ENCODE measurements at regions not wholly inside any gene's neighbourhood (a gene's known extent, or its start where the extent isn't known, plus 50 kb on each side); places are given as distances from the start of the nearest gene placed in this dataset.

- Mint-ChIP-seq H3K27ac (no peak overlapping the region), H3K4me1 (no peaks in the 10 kb centered on the region), H3K9me3 (no peaks in the 10 kb centered on the region), H3K4me3 (no peak overlapping the region), H3K27me3 (ENCODE audit: low read depth) (no peaks in the 10 kb centered on the region), H3K36me3 (no peaks in the 10 kb centered on the region)
- TF ChIP-seq ZNF263 (CRISPR knock-in tag; IDR thresholded peaks at IDR 0.05; ENCODE audit: low read depth), result no peak
- no peak for TF ChIP-seq CREB1 (CRISPR knock-in tag; IDR thresholded peaks at IDR 0.05)
- TF ChIP-seq ZNF317 (CRISPR knock-in tag; IDR thresholded peaks at IDR 0.05; ENCODE audit: borderline replicate concordance, low read depth), result no peak
- TF ChIP-seq, protein P1, sequence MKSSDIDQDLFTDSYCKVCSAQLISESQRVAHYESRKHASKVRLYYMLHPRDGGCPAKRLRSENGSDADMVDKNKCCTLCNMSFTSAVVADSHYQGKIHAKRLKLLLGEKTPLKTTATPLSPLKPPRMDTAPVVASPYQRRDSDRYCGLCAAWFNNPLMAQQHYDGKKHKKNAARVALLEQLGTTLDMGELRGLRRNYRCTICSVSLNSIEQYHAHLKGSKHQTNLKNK (CRISPR knock-in tag; IDR thresholded peaks at IDR 0.05), result no peak
- CTCF ChIA-PET, result no interaction called here
- POLR2A ChIA-PET, result no interaction called here
- no peak for ATAC-seq
- no peak for DNase-seq (ENCODE audit: low spot score)
These were observed 450.6 kb upstream of the TGFBR2 start for GRCh38 chr3:30155755-30156154.

GRCh38 chr3:30156586-30157498 is 449.6 kb upstream of the TGFBR2 start:
- H3K9me3 Mint-ChIP-seq, result no peaks in the 10 kb centered on the region
- DNase-seq (ENCODE audit: low spot score) (no peak), ATAC-seq (no peak)
- no peaks in the 10 kb centered on the region for H3K4me1 Mint-ChIP-seq
- TF ChIP-seq, protein P2, sequence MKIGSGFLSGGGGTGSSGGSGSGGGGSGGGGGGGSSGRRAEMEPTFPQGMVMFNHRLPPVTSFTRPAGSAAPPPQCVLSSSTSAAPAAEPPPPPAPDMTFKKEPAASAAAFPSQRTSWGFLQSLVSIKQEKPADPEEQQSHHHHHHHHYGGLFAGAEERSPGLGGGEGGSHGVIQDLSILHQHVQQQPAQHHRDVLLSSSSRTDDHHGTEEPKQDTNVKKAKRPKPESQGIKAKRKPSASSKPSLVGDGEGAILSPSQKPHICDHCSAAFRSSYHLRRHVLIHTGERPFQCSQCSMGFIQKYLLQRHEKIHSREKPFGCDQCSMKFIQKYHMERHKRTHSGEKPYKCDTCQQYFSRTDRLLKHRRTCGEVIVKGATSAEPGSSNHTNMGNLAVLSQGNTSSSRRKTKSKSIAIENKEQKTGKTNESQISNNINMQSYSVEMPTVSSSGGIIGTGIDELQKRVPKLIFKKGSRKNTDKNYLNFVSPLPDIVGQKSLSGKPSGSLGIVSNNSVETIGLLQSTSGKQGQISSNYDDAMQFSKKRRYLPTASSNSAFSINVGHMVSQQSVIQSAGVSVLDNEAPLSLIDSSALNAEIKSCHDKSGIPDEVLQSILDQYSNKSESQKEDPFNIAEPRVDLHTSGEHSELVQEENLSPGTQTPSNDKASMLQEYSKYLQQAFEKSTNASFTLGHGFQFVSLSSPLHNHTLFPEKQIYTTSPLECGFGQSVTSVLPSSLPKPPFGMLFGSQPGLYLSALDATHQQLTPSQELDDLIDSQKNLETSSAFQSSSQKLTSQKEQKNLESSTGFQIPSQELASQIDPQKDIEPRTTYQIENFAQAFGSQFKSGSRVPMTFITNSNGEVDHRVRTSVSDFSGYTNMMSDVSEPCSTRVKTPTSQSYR (CRISPR knock-in tag; IDR thresholded peaks at IDR 0.05), result no peak
- TF ChIP-seq ZNF263 (CRISPR knock-in tag; IDR thresholded peaks at IDR 0.05; ENCODE audit: low read depth), result no peak
- no peak for TF ChIP-seq OVOL2 (CRISPR knock-in tag; IDR thresholded peaks at IDR 0.05; ENCODE audit: borderline replicate concordance)
- TF ChIP-seq ZNF396 (CRISPR knock-in tag; IDR thresholded peaks at IDR 0.05; ENCODE audit: borderline replicate concordance), result no peak
- TF ChIP-seq RELA (CRISPR knock-in tag; IDR thresholded peaks at IDR 0.05; ENCODE audit: borderline replicate concordance), result no peak
- no peak for TF ChIP-seq KAT7 (CRISPR knock-in tag; IDR thresholded peaks at IDR 0.05; ENCODE audit: borderline replicate concordance)
- TF ChIP-seq ZBTB21 (CRISPR knock-in tag; IDR thresholded peaks at IDR 0.05; ENCODE audit: borderline replicate concordance), result no peak
- no peak for TF ChIP-seq GABPB1 (CRISPR knock-in tag; IDR thresholded peaks at IDR 0.05)
- TF ChIP-seq FOXK1 (CRISPR knock-in tag; IDR thresholded peaks at IDR 0.05), result no peak
- no peak for TF ChIP-seq CREM (CRISPR knock-in tag; IDR thresholded peaks at IDR 0.05)
- TF ChIP-seq, protein P3, sequence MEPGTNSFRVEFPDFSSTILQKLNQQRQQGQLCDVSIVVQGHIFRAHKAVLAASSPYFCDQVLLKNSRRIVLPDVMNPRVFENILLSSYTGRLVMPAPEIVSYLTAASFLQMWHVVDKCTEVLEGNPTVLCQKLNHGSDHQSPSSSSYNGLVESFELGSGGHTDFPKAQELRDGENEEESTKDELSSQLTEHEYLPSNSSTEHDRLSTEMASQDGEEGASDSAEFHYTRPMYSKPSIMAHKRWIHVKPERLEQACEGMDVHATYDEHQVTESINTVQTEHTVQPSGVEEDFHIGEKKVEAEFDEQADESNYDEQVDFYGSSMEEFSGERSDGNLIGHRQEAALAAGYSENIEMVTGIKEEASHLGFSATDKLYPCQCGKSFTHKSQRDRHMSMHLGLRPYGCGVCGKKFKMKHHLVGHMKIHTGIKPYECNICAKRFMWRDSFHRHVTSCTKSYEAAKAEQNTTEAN (CRISPR knock-in tag; IDR thresholded peaks at IDR 0.05), result no peak
- TF ChIP-seq MYBL2 (CRISPR knock-in tag; IDR thresholded peaks at IDR 0.05), result no peak
- no peak for TF ChIP-seq HMGA2 (CRISPR knock-in tag; IDR thresholded peaks at IDR 0.05)
- no peak for TF ChIP-seq HMGXB4 (CRISPR knock-in tag; IDR thresholded peaks at IDR 0.05)
- TF ChIP-seq NR3C1 (CRISPR knock-in tag; conservative IDR thresholded peaks at IDR 0.05; ENCODE audit: low read depth), result no peak
- TF ChIP-seq, protein P4, sequence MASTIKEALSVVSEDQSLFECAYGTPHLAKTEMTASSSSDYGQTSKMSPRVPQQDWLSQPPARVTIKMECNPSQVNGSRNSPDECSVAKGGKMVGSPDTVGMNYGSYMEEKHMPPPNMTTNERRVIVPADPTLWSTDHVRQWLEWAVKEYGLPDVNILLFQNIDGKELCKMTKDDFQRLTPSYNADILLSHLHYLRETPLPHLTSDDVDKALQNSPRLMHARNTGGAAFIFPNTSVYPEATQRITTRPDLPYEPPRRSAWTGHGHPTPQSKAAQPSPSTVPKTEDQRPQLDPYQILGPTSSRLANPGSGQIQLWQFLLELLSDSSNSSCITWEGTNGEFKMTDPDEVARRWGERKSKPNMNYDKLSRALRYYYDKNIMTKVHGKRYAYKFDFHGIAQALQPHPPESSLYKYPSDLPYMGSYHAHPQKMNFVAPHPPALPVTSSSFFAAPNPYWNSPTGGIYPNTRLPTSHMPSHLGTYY (CRISPR knock-in tag; IDR thresholded peaks at IDR 0.05), result no peak
- no peaks in the 10 kb centered on the region for H3K27me3 Mint-ChIP-seq (ENCODE audit: low read depth)
- CTCF ChIA-PET, result interaction anchor here (0.6 kb wide), 1 partner anchor 10 kb away, joined by 3 read pairs; no protein-coding TSS in a partner anchor
- H3K36me3 Mint-ChIP-seq, result no peaks in the 10 kb centered on the region
- H3K4me3 Mint-ChIP-seq, result no peak overlapping the region
- POLR2A ChIA-PET, result no interaction called here
- no peak overlapping the region for H3K27ac Mint-ChIP-seq
